ENCODE measurements at regions not wholly inside any gene's neighbourhood (a gene's known extent, or its start where the extent isn't known, plus 50 kb on each side); places are given as distances from the start of the nearest gene placed in this dataset.

DNA sequence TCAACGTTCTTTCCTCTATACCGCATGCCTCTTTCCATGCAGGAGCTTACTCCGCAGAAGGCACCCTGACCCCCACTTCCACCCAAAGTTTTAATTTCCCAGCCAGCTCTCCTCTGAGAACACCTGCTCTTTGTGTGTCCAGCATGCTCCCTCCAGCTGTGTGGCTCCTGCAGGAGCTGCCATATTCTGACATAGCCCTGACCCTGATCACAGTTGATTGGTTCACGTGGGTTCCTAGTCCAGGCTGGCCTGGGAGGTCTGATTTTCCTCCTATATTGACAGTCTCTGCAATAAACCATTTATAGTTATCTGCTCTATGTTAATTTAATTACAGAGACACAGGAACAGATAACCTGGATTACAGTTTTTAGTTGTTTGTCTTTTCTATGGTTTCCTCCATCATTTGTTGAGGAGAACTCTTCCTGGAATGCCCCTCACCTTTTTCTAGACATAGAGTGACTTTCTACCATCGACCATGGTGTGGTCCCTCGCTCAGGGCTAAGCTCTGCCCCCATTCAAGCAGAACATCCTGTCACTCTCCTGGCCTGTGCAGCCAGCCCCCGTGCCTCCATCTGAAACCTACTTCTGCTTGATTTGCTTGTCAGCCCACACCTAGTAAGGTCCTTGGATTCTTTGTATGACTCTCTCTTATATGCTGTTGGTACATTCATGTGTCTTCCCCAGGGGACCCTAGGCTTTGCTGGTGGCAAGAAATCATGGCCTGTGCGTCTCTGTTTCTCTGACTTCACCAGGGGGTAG is 231.5 kb downstream of the LPIN1 start:
- Histone ChIP-seq H3K4me1 (peaks cover 11% of the 10 kb centered on the region), H3K36me3 (replicated peaks in 1 of 2; ENCODE audit: insufficient read depth in 1 of 2, low read depth in 2 of 2) (no peaks in the 10 kb centered on the region), H3K4me3 (no peak overlapping the region), H3K27me3 (no peaks in the 10 kb centered on the region), H3K27ac (no peak overlapping the region), H3K9me3 (no peaks in the 10 kb centered on the region)
- ATAC-seq (no peak), DNase-seq (no peak)
- intact Hi-C loops (cut with DNase I), result no loop called here
- no peak for TF ChIP-seq POLR2A (IDR thresholded peaks at IDR 0.05)
- 86 to 93% methylated on average over 8 of the region's 8 CpGs for WGBS, 2 donors

DNA sequence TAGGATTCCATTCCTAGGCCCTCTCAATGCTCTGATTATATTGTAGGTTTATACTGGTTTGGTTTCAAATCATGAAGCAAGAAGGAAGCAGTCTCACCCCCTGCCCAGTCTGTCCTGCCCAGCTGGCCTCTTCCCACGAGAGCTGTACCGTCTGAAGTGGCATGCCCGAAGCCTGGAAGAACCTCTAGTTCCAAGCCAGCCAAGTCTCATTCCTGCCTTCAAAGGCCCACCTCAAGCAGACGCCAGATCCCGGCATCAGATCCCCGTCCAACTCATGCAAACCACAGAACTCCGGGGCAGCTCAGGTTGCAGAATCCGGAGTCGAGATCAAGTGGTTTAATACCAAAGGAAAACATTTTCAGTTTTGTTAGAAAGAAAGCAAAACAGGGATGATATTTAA is 234.4 kb downstream of the LPIN1 start:
- Histone ChIP-seq H3K4me1 (peaks cover 11% of the 10 kb centered on the region), H3K36me3 (replicated peaks in 1 of 2; ENCODE audit: insufficient read depth in 1 of 2, low read depth in 2 of 2) (no peaks in the 10 kb centered on the region), H3K27me3 (no peaks in the 10 kb centered on the region), H3K9me3 (no peaks in the 10 kb centered on the region), H3K4me3 (no peak overlapping the region), H3K27ac (peak overlapping the region; percentile 21 to 29 (median 26))
- ATAC-seq (peak; percentile 84), DNase-seq (peak; percentile 65 to 82 (median 72))
- 37 to 54% methylated on average over 9 of the region's 9 CpGs for WGBS, 2 donors
- TF ChIP-seq, protein P1, sequence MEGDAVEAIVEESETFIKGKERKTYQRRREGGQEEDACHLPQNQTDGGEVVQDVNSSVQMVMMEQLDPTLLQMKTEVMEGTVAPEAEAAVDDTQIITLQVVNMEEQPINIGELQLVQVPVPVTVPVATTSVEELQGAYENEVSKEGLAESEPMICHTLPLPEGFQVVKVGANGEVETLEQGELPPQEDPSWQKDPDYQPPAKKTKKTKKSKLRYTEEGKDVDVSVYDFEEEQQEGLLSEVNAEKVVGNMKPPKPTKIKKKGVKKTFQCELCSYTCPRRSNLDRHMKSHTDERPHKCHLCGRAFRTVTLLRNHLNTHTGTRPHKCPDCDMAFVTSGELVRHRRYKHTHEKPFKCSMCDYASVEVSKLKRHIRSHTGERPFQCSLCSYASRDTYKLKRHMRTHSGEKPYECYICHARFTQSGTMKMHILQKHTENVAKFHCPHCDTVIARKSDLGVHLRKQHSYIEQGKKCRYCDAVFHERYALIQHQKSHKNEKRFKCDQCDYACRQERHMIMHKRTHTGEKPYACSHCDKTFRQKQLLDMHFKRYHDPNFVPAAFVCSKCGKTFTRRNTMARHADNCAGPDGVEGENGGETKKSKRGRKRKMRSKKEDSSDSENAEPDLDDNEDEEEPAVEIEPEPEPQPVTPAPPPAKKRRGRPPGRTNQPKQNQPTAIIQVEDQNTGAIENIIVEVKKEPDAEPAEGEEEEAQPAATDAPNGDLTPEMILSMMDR (IDR thresholded peaks at IDR 0.05), result no peak
- no peak for TF ChIP-seq POLR2A (IDR thresholded peaks at IDR 0.05)
- intact Hi-C loops (cut with DNase I), result no loop called here

DNA sequence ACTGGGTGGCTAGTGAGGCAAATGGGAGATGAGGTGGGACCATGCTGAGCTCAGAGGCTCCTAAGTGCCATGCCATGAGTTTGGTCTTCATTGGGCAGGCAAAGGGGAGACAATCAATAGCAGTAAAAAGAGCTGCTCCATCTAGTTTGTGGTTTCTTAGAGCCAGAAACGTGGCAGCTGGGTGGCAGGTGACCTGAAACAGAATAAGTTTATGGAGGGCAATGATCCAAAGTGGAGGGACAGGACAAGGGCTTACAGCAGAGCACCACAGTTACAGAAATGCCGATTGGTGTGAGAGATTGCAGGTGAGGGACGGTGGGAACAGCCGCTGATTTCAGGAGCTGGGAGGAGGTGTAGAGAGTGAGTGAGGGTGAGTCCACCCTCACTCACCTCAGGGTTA is 237.0 kb downstream of the LPIN1 start:
- intact Hi-C loops (cut with DNase I), result no loop called here
- TF ChIP-seq, protein P1 (IDR thresholded peaks at IDR 0.05), result no peak
- TF ChIP-seq POLR2A (IDR thresholded peaks at IDR 0.05), result no peak
- Histone ChIP-seq H3K4me3 (no peak overlapping the region), H3K36me3 (replicated peaks in 1 of 2; ENCODE audit: insufficient read depth in 1 of 2, low read depth in 2 of 2) (no peaks in the 10 kb centered on the region), H3K9me3 (no peaks in the 10 kb centered on the region), H3K27ac (no peak overlapping the region), H3K27me3 (no peaks in the 10 kb centered on the region), H3K4me1 (peaks cover 11% of the 10 kb centered on the region)
- 85% methylated on average over 4 of the region's 4 CpGs for WGBS, 2 donors
- no peak for DNase-seq
- ATAC-seq, result no peak

DNA sequence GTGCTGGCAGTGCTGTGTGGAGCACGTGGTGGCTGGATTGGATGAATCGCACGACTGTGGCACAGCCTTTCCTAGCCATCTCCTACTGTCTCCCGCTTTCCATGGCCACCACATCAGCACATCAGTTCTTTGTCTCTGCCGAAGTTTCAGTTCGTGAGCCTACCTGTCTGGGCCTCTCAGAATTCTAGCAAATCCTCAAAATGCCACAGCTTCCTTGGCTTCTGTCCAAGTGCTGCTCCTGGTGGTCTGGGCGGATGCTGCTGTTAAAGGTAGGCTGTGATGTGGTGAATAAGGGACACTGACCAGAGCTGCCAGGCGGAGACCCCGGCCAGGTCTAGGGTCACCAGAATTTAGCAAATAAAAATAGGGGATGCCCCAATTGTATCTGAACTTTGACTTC is 237.4 kb downstream of the LPIN1 start:
- no peaks in the 10 kb centered on the region for H3K9me3 ChIP-seq
- no peaks in the 10 kb centered on the region for H3K27me3 ChIP-seq
- 81% methylated on average over 9 of the region's 9 CpGs for WGBS, 2 donors
- no peak for ATAC-seq
- intact Hi-C loops (cut with DNase I), result no loop called here
- no peak overlapping the region for H3K4me3 ChIP-seq
- TF ChIP-seq, protein P1 (IDR thresholded peaks at IDR 0.05), result no peak
- TF ChIP-seq POLR2A (IDR thresholded peaks at IDR 0.05), result no peak
- H3K36me3 ChIP-seq (replicated peaks in 1 of 2; ENCODE audit: insufficient read depth in 1 of 2, low read depth in 2 of 2), result no peaks in the 10 kb centered on the region
- H3K27ac ChIP-seq, result no peak overlapping the region
- DNase-seq, result no peak
- peaks cover 11% of the 10 kb centered on the region for H3K4me1 ChIP-seq

DNA sequence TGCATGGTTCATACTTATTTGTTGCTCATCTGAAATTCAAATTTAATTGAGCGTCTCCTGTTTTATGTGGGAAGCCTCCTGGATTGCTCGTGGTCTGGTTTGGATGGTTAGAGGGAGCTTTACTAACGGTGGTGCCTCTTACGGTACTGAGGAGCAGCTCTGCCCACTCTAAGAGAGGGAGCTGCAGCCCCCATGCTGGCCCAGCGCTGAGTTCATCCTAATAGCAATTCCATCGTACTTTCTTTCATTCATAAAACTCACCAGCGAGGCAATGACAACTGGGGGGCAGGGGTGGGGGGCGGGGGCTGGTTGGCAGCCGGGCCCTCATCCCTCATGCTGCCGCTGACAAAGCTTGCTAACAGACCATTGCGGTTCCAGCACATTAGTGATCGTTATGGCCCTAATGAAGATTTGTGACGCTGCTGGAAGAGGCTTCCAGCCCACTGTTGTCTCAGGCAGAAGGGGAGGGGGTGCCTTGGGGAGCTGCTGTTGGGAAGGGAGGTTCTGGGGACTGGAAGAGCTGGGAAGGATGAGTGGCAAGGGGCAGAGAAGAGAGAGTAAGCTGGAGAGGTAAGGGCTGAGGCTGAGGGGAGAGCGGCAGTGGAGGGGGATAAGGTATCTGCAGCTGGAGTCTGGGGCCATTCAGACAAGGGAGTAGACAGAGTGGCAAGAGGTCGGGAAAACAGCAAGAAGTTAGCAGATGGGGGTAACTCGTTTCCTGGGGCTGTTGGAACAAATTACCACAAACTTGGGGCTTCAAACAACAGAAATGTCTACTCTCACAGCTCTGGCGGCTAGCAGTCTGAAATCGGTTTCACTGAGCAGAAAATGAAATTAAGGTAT is 238.1 kb downstream of the LPIN1 start:
- TF ChIP-seq, protein P1 (IDR thresholded peaks at IDR 0.05), result no peak
- no peak for TF ChIP-seq POLR2A (IDR thresholded peaks at IDR 0.05)
- no peak for DNase-seq
- H3K27ac ChIP-seq, result no peak overlapping the region

More for the DNA sequence above, 238.1 kb downstream of the LPIN1 start:
- peaks cover 11% of the 10 kb centered on the region for H3K4me1 ChIP-seq
- intact Hi-C loops (cut with DNase I), result no loop called here
- H3K4me3 ChIP-seq, result no peak overlapping the region
- WGBS, 2 donors, result 77 to 79% methylated on average over 14 to 18 of the region's 18 CpGs
- H3K27me3 ChIP-seq, result no peaks in the 10 kb centered on the region
- no peaks in the 10 kb centered on the region for H3K9me3 ChIP-seq
- no peaks in the 10 kb centered on the region for H3K36me3 ChIP-seq (replicated peaks in 1 of 2; ENCODE audit: insufficient read depth in 1 of 2, low read depth in 2 of 2)
- no peak for ATAC-seq
